ENCODE measurements at regions not wholly inside any gene's neighbourhood (a gene's known extent, or its start where the extent isn't known, plus 50 kb on each side); places are given as distances from the start of the nearest gene placed in this dataset.
"Not testable (repeated sequence)": the region's sequence is repeated elsewhere in the genome, so short reads cannot be mapped to it uniquely, and the experiment has no call there.

GRCh38 chr2:16032282-16033031 lies 92.1 kb downstream of the MYCN start:
- peaks cover 8% of the 10 kb centered on the region for H3K4me1 Mint-ChIP-seq

GRCh38 chr2:16031848-16032159 lies 91.5 kb downstream of the MYCN start:
- Mint-ChIP-seq H3K36me3 (ENCODE audit: low read depth) (no peaks in the 10 kb centered on the region), H3K4me1 (peaks cover 8% of the 10 kb centered on the region), H3K27me3 (no peaks in the 10 kb centered on the region), H3K27ac (no peak overlapping the region), H3K4me3 (no peak overlapping the region), H3K9me3 (no peaks in the 10 kb centered on the region)
- DNase-seq: no peak
- no peak for ATAC-seq

More at GRCh38 chr2:16032282-16033031, 92.1 kb downstream of the MYCN start:
- H3K9me3 Mint-ChIP-seq: no peaks in the 10 kb centered on the region
- no peaks in the 10 kb centered on the region for H3K27me3 Mint-ChIP-seq
- no peak overlapping the region for H3K27ac Mint-ChIP-seq
- ATAC-seq (no peak), DNase-seq (no peak)
- no peak overlapping the region for H3K4me3 Mint-ChIP-seq
- H3K36me3 Mint-ChIP-seq (ENCODE audit: low read depth): no peaks in the 10 kb centered on the region

GRCh38 chr2:16031058-16031847 lies 90.9 kb downstream of the MYCN start:
- ATAC-seq: no peak
- H3K9me3 Mint-ChIP-seq: no peaks in the 10 kb centered on the region
- no peaks in the 10 kb centered on the region for H3K27me3 Mint-ChIP-seq
- peaks cover 8% of the 10 kb centered on the region for H3K4me1 Mint-ChIP-seq
- no peak for DNase-seq
- no peak overlapping the region for H3K4me3 Mint-ChIP-seq
- H3K36me3 Mint-ChIP-seq (ENCODE audit: low read depth): no peaks in the 10 kb centered on the region
- no peak overlapping the region for H3K27ac Mint-ChIP-seq

GRCh38 chr2:16030206-16031057 lies 90.1 kb downstream of the MYCN start:
- Mint-ChIP-seq H3K27me3 (no peaks in the 10 kb centered on the region), H3K9me3 (no peaks in the 10 kb centered on the region), H3K4me3 (no peak overlapping the region), H3K27ac (no peak overlapping the region), H3K4me1 (peaks cover 8% of the 10 kb centered on the region), H3K36me3 (ENCODE audit: low read depth) (no peaks in the 10 kb centered on the region)
- DNase-seq: no peak
- ATAC-seq: no peak

GRCh38 chr2:16028644-16029043 lies 88.3 kb downstream of the MYCN start:
- peak; percentile 61 for ATAC-seq
- Mint-ChIP-seq H3K4me1 (peaks cover 8% of the 10 kb centered on the region), H3K9me3 (no peaks in the 10 kb centered on the region), H3K36me3 (ENCODE audit: low read depth) (no peaks in the 10 kb centered on the region), H3K27me3 (peaks cover 3% of the 10 kb centered on the region), H3K4me3 (no peak overlapping the region), H3K27ac (peak overlapping the region; percentile 17)
- no peak for DNase-seq

GRCh38 chr2:16026816-16027501 lies 86.6 kb downstream of the MYCN start:
- ATAC-seq (no peak), DNase-seq (no peak)
- no peaks in the 10 kb centered on the region for H3K9me3 Mint-ChIP-seq
- peaks cover 8% of the 10 kb centered on the region for H3K4me1 Mint-ChIP-seq
- H3K4me3 Mint-ChIP-seq: no peak overlapping the region
- no peak overlapping the region for H3K27ac Mint-ChIP-seq
- H3K27me3 Mint-ChIP-seq: peaks cover 3% of the 10 kb centered on the region
- H3K36me3 Mint-ChIP-seq (ENCODE audit: low read depth): no peaks in the 10 kb centered on the region

- DNase-seq (no peak), ATAC-seq (no peak)
- Mint-ChIP-seq H3K27me3 (peaks cover 3% of the 10 kb centered on the region), H3K27ac (no peak overlapping the region), H3K4me1 (peaks cover 8% of the 10 kb centered on the region), H3K4me3 (no peak overlapping the region), H3K36me3 (ENCODE audit: low read depth) (no peaks in the 10 kb centered on the region), H3K9me3 (no peaks in the 10 kb centered on the region)
These were observed 85.7 kb downstream of the MYCN start for GRCh38 chr2:16025876-16026640.

- ATAC-seq (no peak), DNase-seq (no peak)
- Mint-ChIP-seq H3K27ac (no peak overlapping the region), H3K9me3 (no peaks in the 10 kb centered on the region), H3K4me1 (peaks cover 8% of the 10 kb centered on the region), H3K36me3 (ENCODE audit: low read depth) (no peaks in the 10 kb centered on the region), H3K27me3 (peaks cover 3% of the 10 kb centered on the region), H3K4me3 (no peak overlapping the region)
These were observed 85.0 kb downstream of the MYCN start for GRCh38 chr2:16025211-16025875.

- H3K4me3 Mint-ChIP-seq; H3K4me1 Mint-ChIP-seq; ATAC-seq; H3K9me3 Mint-ChIP-seq; H3K27me3 Mint-ChIP-seq; H3K27ac Mint-ChIP-seq; H3K36me3 Mint-ChIP-seq (ENCODE audit: low read depth); DNase-seq: not testable (repeated sequence)
These were observed 84.3 kb downstream of the MYCN start for GRCh38 chr2:16024628-16025027.

GRCh38 chr2:16023506-16024360 lies 83.4 kb downstream of the MYCN start:
- Mint-ChIP-seq H3K4me3 (no peak overlapping the region), H3K36me3 (ENCODE audit: low read depth) (no peaks in the 10 kb centered on the region), H3K27me3 (peaks cover 3% of the 10 kb centered on the region), H3K9me3 (no peaks in the 10 kb centered on the region), H3K4me1 (peaks cover 6% of the 10 kb centered on the region), H3K27ac (no peak overlapping the region)
- DNase-seq: no peak
- ATAC-seq: no peak

GRCh38 chr2:16022548-16023240 lies 82.3 kb downstream of the MYCN start:
- ATAC-seq (no peak), DNase-seq (no peak)
- H3K27ac Mint-ChIP-seq: no peak overlapping the region
- H3K4me1 Mint-ChIP-seq: no peaks in the 10 kb centered on the region
- no peaks in the 10 kb centered on the region for H3K36me3 Mint-ChIP-seq (ENCODE audit: low read depth)
- H3K4me3 Mint-ChIP-seq: no peak overlapping the region
- no peaks in the 10 kb centered on the region for H3K9me3 Mint-ChIP-seq
- H3K27me3 Mint-ChIP-seq: peaks cover 3% of the 10 kb centered on the region

- ATAC-seq (no peak), DNase-seq (no peak)
- Mint-ChIP-seq H3K4me1 (no peaks in the 10 kb centered on the region), H3K9me3 (no peaks in the 10 kb centered on the region), H3K4me3 (no peak overlapping the region), H3K27ac (no peak overlapping the region), H3K27me3 (peaks cover 3% of the 10 kb centered on the region), H3K36me3 (ENCODE audit: low read depth) (no peaks in the 10 kb centered on the region)
These were observed 81.4 kb downstream of the MYCN start for GRCh38 chr2:16021611-16022363.

Data from activated naive CD8-positive, alpha-beta T cell treated with anti-CD3 and anti-CD28 coated beads, Interleukin-2, amount 50 U/mL, for 24 hours (primary cell).